Endothelial cell of umbilical vein (primary cell): ENCODE measurements at regions not wholly inside any gene's neighbourhood (a gene's known extent, or its start where the extent isn't known, plus 50 kb on each side); places are given as distances from the start of the nearest gene placed in this dataset.

Source experiments
- BruUV-seq: library from RNA; stranded (reverse); fragments of 400-500 nt; replicated peaks from 2 replicates; lab custom pipeline; 2021; lab: Mats Ljungman, UMichigan
- CTCF ChIA-PET: fragments of 300-600, 350-600 bp; sonication (Branson Sonifier 250); formaldehyde crosslinking; loops from one replicate; lab custom pipeline; 2021; ENCODE audit warnings: antibody characterized with exemption, inconsistent platforms; lab: Charles Lee
- POLR2A ChIA-PET: fragments of 300-600, 350-600 bp; sonication (Branson Sonifier 250); formaldehyde crosslinking; loops from one replicate; lab custom pipeline; 2021; ENCODE audit warnings: antibody characterized with exemption, inconsistent platforms; lab: Charles Lee
- DNase-seq: peaks from one replicate; pipeline ENCODE4 v3.0.0-alpha.2; 2011; ENCODE audit warnings: low read depth, low spot score
- FAIRE-seq: peaks from 2 replicates; lab custom pipeline; 2011; peaks lifted over from hg19 to GRCh38; lab: Jason Lieb, UNC
- H2AFZ ChIP-seq: 2 replicates; pipeline ENCODE4 v1.6.0; 2012; ENCODE audit warnings: low read depth, low read length, control low read depth, inconsistent platforms
- H3K27ac ChIP-seq: 2 replicates; pipeline ENCODE4 v1.5.1; 2011; ENCODE audit warnings: low read depth, mild to moderate bottlenecking, control low read depth, low read length, moderate library complexity; ENCODE audit not compliant: insufficient read depth
- H3K27me3 ChIP-seq, 2 experiments: 2 replicates each; pipeline versions ENCODE4 v1.6.0 to v1.6.1; 2011; ENCODE audit warnings: low read length in 2 of 2, mixed read lengths in 1 of 2; ENCODE audit not compliant: control insufficient read depth in 2 of 2, insufficient read depth in 2 of 2
- H3K36me3 ChIP-seq, 2 experiments: 2 replicates in 1 of 2; 3 replicates in 1 of 2; pipeline ENCODE4 v1.5.1; 2011; ENCODE audit warnings: low read length in 2 of 2, mild to moderate bottlenecking in 1 of 2, moderate library complexity in 1 of 2; ENCODE audit not compliant: control insufficient read depth in 2 of 2, insufficient read depth in 2 of 2; ENCODE audit errors: extremely low read depth in 1 of 2
- H3K4me1 ChIP-seq: 3 replicates; pipeline ENCODE4 v1.5.1; 2011; ENCODE audit warnings: mild to moderate bottlenecking, low read length; ENCODE audit not compliant: control insufficient read depth, insufficient read depth; ENCODE audit errors: extremely low read depth
- H3K4me2 ChIP-seq: 2 replicates; pipeline ENCODE4 v1.6.1; 2011; ENCODE audit warnings: low read length, control low read depth, mixed read lengths; ENCODE audit not compliant: insufficient read depth
- H3K4me3 ChIP-seq, 3 experiments: fragments of 200-600 bp in 1 of 3; sonication (generic), shearing (Covaris generic) in 1 of 3; replicated peaks in 1 of 3; 2 replicates each; pipeline ENCODE4 v1.5.1; 2011 to 2016; ENCODE audit warnings: control low read depth in 3 of 3, low read length in 3 of 3, mild to moderate bottlenecking in 2 of 3, inconsistent platforms in 1 of 3, low read depth in 1 of 3, moderate library complexity in 1 of 3; ENCODE audit not compliant: insufficient read depth in 1 of 3
- H3K79me2 ChIP-seq: 2 replicates; pipeline ENCODE4 v1.6.0; 2012; ENCODE audit warnings: low read length, inconsistent platforms; ENCODE audit not compliant: control insufficient read depth, insufficient read depth
- H3K9ac ChIP-seq: replicated peaks from 2 replicates; pipeline ENCODE3; 2011; ENCODE audit warnings: low read length, control low read depth; ENCODE audit not compliant: insufficient read depth; ENCODE audit errors: extremely low read depth
- H3K9me1 ChIP-seq: replicated peaks from 3 replicates; pipeline ENCODE4 v1.6.0; 2011; ENCODE audit warnings: mild to moderate bottlenecking, low read length; ENCODE audit not compliant: control insufficient read depth, insufficient read depth; ENCODE audit errors: extremely low read depth
- H3K9me3 ChIP-seq: replicated peaks from 2 replicates; pipeline ENCODE4 v1.5.1; 2012; ENCODE audit warnings: low read length, inconsistent platforms; ENCODE audit not compliant: control insufficient read depth, insufficient read depth
- H4K20me1 ChIP-seq: replicated peaks from 2 replicates; pipeline ENCODE3; 2011; ENCODE audit warnings: mild to moderate bottlenecking, low read length; ENCODE audit not compliant: control insufficient read depth, insufficient read depth; ENCODE audit errors: extremely low read depth
- CTCF ChIP-seq, 2 donors: IDR thresholded peaks; 1 replicate in 1 of 2; 2 replicates in 1 of 2; pipeline ENCODE4 v1.5.1; 2011; ENCODE audit warnings: low read length in 2 of 2, mild to moderate bottlenecking in 2 of 2, moderate library complexity in 2 of 2, control low read depth in 1 of 2, inconsistent platforms in 1 of 2, low read depth in 1 of 2; ENCODE audit not compliant: insufficient read depth in 1 of 2; ENCODE audit errors: extremely low read depth in 1 of 2
- EZH2 ChIP-seq: IDR thresholded peaks from 2 replicates; pipeline ENCODE4 v1.6.1; 2012; ENCODE audit warnings: borderline replicate concordance, low read depth, mild to moderate bottlenecking, moderate library complexity, low read length, inconsistent platforms; ENCODE audit not compliant: severe bottlenecking
- FOS ChIP-seq: IDR thresholded peaks from 2 replicates; pipeline ENCODE4 v1.6.1; 2011; ENCODE audit warnings: mild to moderate bottlenecking, low read length, moderate library complexity, borderline replicate concordance; ENCODE audit not compliant: insufficient read depth
- GATA2 ChIP-seq: IDR thresholded peaks from 2 replicates; pipeline ENCODE4 v1.7.0; 2011; ENCODE audit warnings: low read depth, mild to moderate bottlenecking, moderate library complexity, mixed read lengths, low read length; ENCODE audit not compliant: insufficient read length, insufficient read depth
- JUN ChIP-seq: IDR thresholded peaks from 2 replicates; pipeline ENCODE4 v1.6.1; 2011; ENCODE audit warnings: borderline replicate concordance, low read depth; ENCODE audit not compliant: insufficient read length, insufficient read depth
- MAX ChIP-seq: IDR thresholded peaks from 2 replicates; pipeline ENCODE4 v1.6.1; 2011; ENCODE audit not compliant: insufficient read depth, insufficient read length
- MYC ChIP-seq: IDR thresholded peaks from one replicate; pipeline ENCODE4 v1.6.1; 2011; ENCODE audit warnings: mild to moderate bottlenecking, low read depth, low read length
- POLR2A ChIP-seq: IDR thresholded peaks from 2 replicates; pipeline ENCODE4 v1.6.1; 2012; ENCODE audit warnings: low read depth, mild to moderate bottlenecking, control low read depth, low read length
- POLR2AphosphoS5 ChIP-seq: IDR thresholded peaks from 2 replicates; pipeline ENCODE4 v1.6.1; 2012; ENCODE audit warnings: low read depth, mild to moderate bottlenecking, control low read depth, low read length, moderate library complexity; ENCODE audit not compliant: insufficient read depth
- dilution Hi-C: fragments of 300-500 bp; cut with MboI; formaldehyde crosslinking; loops from one replicate; pipeline ENCODE4 v1.15.0; 2019; ENCODE audit warnings: low sequenced_read_pairs; ENCODE audit not compliant: extremely low pct_ligation_motif_present
- intact Hi-C: fragments of 100-400 bp; cut with micrococcal nuclease; formaldehyde crosslinking; loops from one replicate; pipeline ENCODE4 v1.10.0; 2022

GRCh38 chr4:116438981-116439729 is 646.2 kb downstream of the TRAM1L1 start:
- intact Hi-C loops (no loop called here), dilution Hi-C loops (no loop called here)
- no TSS peak for BruUV-seq
- Histone ChIP-seq H2AFZ (no peak overlapping the region), H3K4me3 (no peak overlapping the region), H3K36me3 (no peaks in the 10 kb centered on the region), H3K79me2 (no peaks in the 10 kb centered on the region), H3K27me3 (no peaks in the 10 kb centered on the region), H3K4me2 (no peak overlapping the region), H3K9ac (no peak overlapping the region), H3K27ac (no peak overlapping the region), H3K9me1 (peaks cover 2% of the 10 kb centered on the region), H3K4me1 (no peaks in the 10 kb centered on the region), H3K9me3 (no peaks in the 10 kb centered on the region), H4K20me1 (no peaks in the 10 kb centered on the region)
- POLR2A ChIA-PET: no interaction called here
- CTCF ChIA-PET: no interaction called here
- FAIRE-seq (no peak), DNase-seq (no peak)
- TF ChIP-seq CTCF (IDR thresholded peaks at IDR 0.05; ENCODE audit: extremely low read depth in 1 of 2, insufficient read depth in 1 of 2, low read depth in 1 of 2, low read length in 2 of 2) (no peak), GATA2 (no peak), JUN (no peak), MAX (no peak), EZH2 (no peak), POLR2A (no peak), POLR2AphosphoS5 (no peak), MYC (no peak), FOS (no peak)
